NB4 (cell line): ENCODE measurements at regions not wholly inside any gene's neighbourhood (a gene's known extent, or its start where the extent isn't known, plus 50 kb on each side); places are given as distances from the start of the nearest gene placed in this dataset.

ENCODE experiments used
- DNase-seq: peaks from one replicate; pipeline ENCODE4 v3.0.0; 2010; ENCODE audit warnings: low read depth
- H3K4me3 ChIP-seq: one replicate; pipeline ENCODE4 v1.5.1; 2011; ENCODE audit warnings: mild to moderate bottlenecking, low read depth, low read length, moderate library complexity
- MYC ChIP-seq: IDR thresholded peaks from 2 replicates; pipeline ENCODE4 v1.6.1; 2011; ENCODE audit warnings: low read depth, low read length
- POLR2A ChIP-seq: IDR thresholded peaks from 2 replicates; pipeline ENCODE4 v1.6.1; 2011; ENCODE audit warnings: mild to moderate bottlenecking; ENCODE audit not compliant: insufficient read length; ENCODE audit errors: extremely low read depth
- TF ChIP-seq, protein P1 (sequence below): IDR thresholded peaks from one replicate; pipeline ENCODE4 v1.5.1; 2012; ENCODE audit warnings: low read depth, low read length
- TF ChIP-seq, protein P2 (sequence below): IDR thresholded peaks from 2 replicates; pipeline ENCODE4 v1.6.1; 2011; ENCODE audit warnings: low read depth, low read length

DNA sequence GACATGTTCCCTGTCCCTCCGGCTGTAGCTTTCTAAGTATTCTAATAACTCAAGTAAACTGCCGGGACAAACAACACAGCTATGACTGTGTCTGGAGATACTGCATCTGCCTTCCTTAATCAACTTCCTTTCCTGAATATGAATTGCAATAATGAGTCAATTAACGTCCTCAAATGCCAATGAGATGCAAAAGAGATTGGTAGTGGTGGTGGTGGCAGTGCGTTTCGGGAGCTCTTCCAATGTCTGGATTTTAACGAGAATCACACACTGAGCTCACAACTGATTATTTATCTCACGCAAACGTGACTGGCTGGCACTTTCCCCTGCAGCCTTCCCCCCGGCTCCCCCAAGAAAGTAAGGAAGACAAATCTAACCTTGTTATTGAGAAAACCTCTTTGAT lies 226.1 kb upstream of the GK2 start:
- no peak overlapping the region for H3K4me3 ChIP-seq
- TF ChIP-seq, protein P1, sequence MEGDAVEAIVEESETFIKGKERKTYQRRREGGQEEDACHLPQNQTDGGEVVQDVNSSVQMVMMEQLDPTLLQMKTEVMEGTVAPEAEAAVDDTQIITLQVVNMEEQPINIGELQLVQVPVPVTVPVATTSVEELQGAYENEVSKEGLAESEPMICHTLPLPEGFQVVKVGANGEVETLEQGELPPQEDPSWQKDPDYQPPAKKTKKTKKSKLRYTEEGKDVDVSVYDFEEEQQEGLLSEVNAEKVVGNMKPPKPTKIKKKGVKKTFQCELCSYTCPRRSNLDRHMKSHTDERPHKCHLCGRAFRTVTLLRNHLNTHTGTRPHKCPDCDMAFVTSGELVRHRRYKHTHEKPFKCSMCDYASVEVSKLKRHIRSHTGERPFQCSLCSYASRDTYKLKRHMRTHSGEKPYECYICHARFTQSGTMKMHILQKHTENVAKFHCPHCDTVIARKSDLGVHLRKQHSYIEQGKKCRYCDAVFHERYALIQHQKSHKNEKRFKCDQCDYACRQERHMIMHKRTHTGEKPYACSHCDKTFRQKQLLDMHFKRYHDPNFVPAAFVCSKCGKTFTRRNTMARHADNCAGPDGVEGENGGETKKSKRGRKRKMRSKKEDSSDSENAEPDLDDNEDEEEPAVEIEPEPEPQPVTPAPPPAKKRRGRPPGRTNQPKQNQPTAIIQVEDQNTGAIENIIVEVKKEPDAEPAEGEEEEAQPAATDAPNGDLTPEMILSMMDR: no peak
- no peak for TF ChIP-seq MYC
- no peak for TF ChIP-seq POLR2A
- TF ChIP-seq, protein P2, sequence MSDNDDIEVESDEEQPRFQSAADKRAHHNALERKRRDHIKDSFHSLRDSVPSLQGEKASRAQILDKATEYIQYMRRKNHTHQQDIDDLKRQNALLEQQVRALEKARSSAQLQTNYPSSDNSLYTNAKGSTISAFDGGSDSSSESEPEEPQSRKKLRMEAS: no peak
- no peak for DNase-seq

DNA sequence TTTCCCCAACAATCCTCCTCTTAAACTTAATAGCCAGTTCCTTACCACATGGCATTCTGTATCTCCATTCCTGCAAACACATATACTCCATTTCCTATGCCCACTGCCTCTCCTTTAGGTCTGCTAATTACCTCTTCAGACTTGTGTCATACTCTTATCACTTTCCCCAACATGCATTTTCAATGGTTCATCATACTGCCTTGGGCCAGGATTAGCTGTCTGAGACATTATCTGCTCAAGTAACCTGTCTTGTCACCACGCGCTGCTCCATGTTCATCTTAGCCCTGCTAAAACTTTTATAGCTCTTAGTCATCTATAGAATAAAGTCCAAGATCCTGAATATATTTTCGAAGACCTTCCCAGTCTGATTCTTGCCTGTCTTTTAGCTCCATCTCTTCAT lies 224.1 kb upstream of the GK2 start:
- no peak for TF ChIP-seq MYC
- TF ChIP-seq, protein P1: no peak
- no peak for TF ChIP-seq POLR2A
- TF ChIP-seq, protein P2: no peak
- H3K4me3 ChIP-seq: no peak overlapping the region
- no peak for DNase-seq

DNA sequence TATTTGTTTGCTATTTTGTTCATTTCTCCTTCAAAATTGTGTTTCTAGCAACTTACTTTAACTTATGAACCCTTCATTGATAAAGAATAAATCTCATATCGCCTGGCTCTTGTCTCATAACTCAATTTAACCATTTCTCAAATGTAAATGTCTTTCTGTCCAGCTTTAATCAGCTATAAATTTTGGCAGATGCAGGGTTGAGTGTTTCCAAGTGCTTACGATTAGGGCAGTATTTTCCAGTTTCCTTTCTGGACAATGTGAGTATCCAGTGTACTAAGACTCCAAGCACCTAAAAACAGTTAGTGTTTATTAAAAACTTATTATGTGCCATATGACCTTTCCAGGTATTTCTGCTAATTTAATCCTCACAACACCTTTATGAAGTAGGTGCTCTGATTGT lies 218.6 kb upstream of the GK2 start:
- TF ChIP-seq, protein P1: no peak
- TF ChIP-seq MYC: no peak
- TF ChIP-seq, protein P2: no peak
- TF ChIP-seq POLR2A: no peak
- DNase-seq: no peak
- H3K4me3 ChIP-seq: no peak overlapping the region

DNA sequence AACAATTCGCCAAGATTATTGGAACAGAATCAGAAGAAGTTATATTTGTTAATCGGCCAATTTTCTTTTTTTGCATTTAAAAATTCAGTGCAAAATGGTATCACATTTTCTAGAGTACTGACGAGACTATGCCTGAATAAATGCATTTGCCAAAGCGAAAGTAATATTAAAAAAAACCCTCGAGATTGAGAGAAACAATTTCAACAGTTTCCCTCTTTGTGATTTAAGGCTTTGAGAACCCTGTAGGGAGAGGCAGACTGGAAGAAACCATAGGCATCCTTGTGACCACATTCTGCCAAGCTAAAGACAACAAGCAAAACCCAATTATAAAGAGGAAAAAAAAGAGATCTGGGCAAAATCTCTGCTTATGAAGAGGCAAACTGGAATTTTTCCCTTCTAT lies 218.1 kb upstream of the GK2 start:
- TF ChIP-seq, protein P2: no peak
- TF ChIP-seq, protein P1: no peak
- TF ChIP-seq POLR2A (no peak), MYC (no peak)
- no peak overlapping the region for H3K4me3 ChIP-seq
- no peak for DNase-seq

DNA sequence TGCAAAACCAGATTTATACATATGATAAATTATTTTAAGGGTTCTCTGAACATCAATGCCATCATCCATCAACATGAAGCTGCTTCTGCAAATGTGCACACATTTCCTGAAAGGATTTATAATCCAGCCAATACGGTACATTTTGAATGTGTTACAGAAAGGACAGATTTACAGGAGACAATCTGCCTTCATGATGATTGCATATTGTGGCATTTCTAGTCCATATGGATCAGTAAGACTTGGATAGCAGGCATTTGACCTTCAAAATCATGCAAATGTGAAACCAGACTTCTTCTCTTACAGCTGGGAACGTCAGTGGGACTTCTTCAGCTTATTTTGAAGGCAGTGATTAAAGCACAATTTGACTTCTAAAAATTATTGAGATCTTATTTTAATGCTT lies 217.3 kb upstream of the GK2 start:
- no peak for TF ChIP-seq POLR2A

DNA sequence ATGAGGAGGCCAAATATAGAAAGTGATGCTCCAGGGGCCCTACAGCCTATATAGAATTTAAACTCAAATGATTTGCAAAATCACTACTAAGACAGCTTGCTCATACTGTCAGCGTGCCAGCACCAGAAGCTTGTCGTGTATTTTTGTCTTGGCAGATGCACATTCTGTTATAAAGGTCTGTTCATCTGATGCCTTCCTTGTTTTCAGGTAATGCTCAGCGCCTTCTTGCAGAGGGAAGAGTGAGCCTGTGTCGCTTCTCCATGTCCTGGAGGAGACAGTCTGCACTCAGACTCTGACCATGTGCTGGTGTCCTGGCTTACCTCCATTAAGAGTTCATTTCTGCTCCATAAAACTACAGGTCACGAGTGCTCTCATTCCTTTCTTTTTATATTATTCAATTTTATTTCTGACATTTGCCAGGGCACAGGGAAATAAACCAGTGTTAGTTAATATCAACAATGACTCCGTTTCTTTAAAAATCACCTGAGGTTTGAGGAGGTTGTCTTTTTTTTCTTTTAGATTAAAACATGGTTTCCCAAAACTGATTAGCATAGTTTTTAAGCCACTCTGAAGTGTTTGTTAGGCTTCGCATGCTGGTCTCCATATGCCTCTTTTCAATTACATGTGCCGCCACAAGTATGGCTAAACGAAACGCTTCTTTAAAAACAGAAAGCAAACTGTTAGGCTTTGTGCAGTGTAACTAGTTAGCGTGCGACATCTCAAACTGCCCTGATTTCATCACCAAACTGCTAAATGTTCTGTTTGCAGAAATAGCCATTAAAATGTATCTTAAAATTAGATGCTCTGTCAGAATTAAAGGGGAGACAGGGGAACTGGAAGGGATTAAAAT lies 215.2 kb upstream of the GK2 start:
- H3K4me3 ChIP-seq: no peak overlapping the region
- no peak for TF ChIP-seq MYC
- TF ChIP-seq, protein P1: no peak
- TF ChIP-seq POLR2A: no peak
- TF ChIP-seq, protein P2: no peak
- no peak for DNase-seq

More for the DNA sequence above, 217.3 kb upstream of the GK2 start:
- H3K4me3 ChIP-seq: no peak overlapping the region
- no peak for DNase-seq
